Body of pancreas (tissue), 4 donors: ENCODE measurements at regions not wholly inside any gene's neighbourhood (a gene's known extent, or its start where the extent isn't known, plus 50 kb on each side); places are given as distances from the start of the nearest gene placed in this dataset.

Experiments
- ATAC-seq: fragments of 150-250 bp; one replicate; pipeline ENCODE4 v1.9.1; 2016
- DNase-seq, 4 donors: peaks; one replicate each; pipeline ENCODE4 v3.0.0-alpha.2; 2019
- H3K27ac ChIP-seq, 4 donors: fragments of 200-600 bp; sonication (generic); 1 replicate in 3 of 4; 2 replicates in 1 of 4; pipeline versions ENCODE4 v1.5.1 to v1.6.1; 2016 to 2019; ENCODE audit warnings: mild to moderate bottlenecking in 1 of 4, mixed read lengths in 1 of 4, moderate library complexity in 1 of 4
- H3K27me3 ChIP-seq, 2 donors: fragments of 200-600 bp; sonication (generic); one replicate each; pipeline ENCODE4 v1.6.0; 2016; ENCODE audit warnings: mild to moderate bottlenecking in 1 of 2
- H3K36me3 ChIP-seq, 2 donors: fragments of 200-600 bp; sonication (generic); replicated peaks in 1 of 2; 2 replicates each; pipeline ENCODE4 v1.5.1; 2016; ENCODE audit warnings: low read depth in 2 of 2; ENCODE audit not compliant: insufficient read depth in 1 of 2
- H3K4me1 ChIP-seq: fragments of 200-600 bp; sonication (generic); one replicate; pipeline ENCODE4 v1.6.0; 2016
- H3K4me3 ChIP-seq, 2 donors: fragments of 200-600 bp; sonication (generic); 1 replicate in 1 of 2; 2 replicates in 1 of 2; pipeline ENCODE4 v1.5.1; 2016 to 2019
- H3K9me3 ChIP-seq, 3 donors: fragments of 200-600 bp; sonication (generic); 1 replicate in 2 of 3; 2 replicates in 1 of 3; pipeline ENCODE4 v1.5.1; 2016
- POLR2A ChIP-seq, 3 donors: fragments of 450-650 bp; IDR thresholded peaks; one replicate each; pipeline ENCODE4 v1.6.1; 2016; ENCODE audit warnings: antibody characterized with exemption in 3 of 3, mild to moderate bottlenecking in 2 of 3
- WGBS, 2 donors: methylation state at CpG; one replicate each; pipeline ENCODE4 v1.1.5; 2017; 5-methylcytosine and 5-hydroxymethylcytosine counted together
- intact Hi-C: fragments of 100-400 bp; cut with DNase I; formaldehyde crosslinking; loops from one replicate; pipeline ENCODE4 v1.15.1; 2023
- TF ChIP-seq, protein P1 (sequence below), 7 experiments: fragments of 450-650 bp in 4 of 7; fragments of 200-600 bp in 3 of 7; sonication (generic) in 3 of 7; IDR thresholded peaks; one replicate each; pipeline ENCODE4 v1.5.1; 2016 to 2019; ENCODE audit warnings: antibody characterized with exemption in 7 of 7

- Histone ChIP-seq H3K9me3 (no peaks in the 10 kb centered on the region), H3K4me3 (no peak overlapping the region), H3K27ac (no peak overlapping the region), H3K36me3 (no peaks in the 10 kb centered on the region), H3K4me1 (no peaks in the 10 kb centered on the region), H3K27me3 (no peaks in the 10 kb centered on the region)
- intact Hi-C loops = no loop called here
- no peak for ATAC-seq
- WGBS, 2 donors = 61 to 64% methylated on average over 8 of the region's 8 CpGs
- no peak for DNase-seq
- no peak for TF ChIP-seq POLR2A (IDR thresholded peaks at IDR 0.05)
- TF ChIP-seq, protein P1, sequence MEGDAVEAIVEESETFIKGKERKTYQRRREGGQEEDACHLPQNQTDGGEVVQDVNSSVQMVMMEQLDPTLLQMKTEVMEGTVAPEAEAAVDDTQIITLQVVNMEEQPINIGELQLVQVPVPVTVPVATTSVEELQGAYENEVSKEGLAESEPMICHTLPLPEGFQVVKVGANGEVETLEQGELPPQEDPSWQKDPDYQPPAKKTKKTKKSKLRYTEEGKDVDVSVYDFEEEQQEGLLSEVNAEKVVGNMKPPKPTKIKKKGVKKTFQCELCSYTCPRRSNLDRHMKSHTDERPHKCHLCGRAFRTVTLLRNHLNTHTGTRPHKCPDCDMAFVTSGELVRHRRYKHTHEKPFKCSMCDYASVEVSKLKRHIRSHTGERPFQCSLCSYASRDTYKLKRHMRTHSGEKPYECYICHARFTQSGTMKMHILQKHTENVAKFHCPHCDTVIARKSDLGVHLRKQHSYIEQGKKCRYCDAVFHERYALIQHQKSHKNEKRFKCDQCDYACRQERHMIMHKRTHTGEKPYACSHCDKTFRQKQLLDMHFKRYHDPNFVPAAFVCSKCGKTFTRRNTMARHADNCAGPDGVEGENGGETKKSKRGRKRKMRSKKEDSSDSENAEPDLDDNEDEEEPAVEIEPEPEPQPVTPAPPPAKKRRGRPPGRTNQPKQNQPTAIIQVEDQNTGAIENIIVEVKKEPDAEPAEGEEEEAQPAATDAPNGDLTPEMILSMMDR (IDR thresholded peaks at IDR 0.05) = no peak
These were observed 219.3 kb downstream of the RMST start for GRCh38 chr12:97681612-97682504.

DNA sequence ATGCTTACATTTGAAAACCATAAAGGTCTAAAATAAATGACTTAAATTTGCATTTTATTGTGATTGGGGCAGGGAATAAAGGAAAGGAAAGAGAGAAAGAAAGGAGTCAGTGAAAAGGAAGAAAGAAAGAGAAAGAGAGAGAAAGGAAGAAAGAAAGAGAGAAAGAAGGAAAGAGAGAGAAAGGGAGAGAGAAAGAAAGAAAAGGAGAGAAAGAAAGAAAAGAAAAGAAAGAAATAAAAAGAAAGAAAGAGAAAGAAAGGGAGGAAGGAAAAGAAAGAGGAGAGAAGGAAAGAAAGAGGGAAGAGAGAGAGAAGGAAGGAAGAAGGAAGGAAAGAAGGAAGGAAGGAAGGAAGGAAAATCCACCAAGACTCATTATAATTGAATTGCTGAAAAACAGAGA is 222.8 kb downstream of the RMST start:
- Histone ChIP-seq H3K4me3 (no peak overlapping the region), H3K27ac (no peak overlapping the region), H3K9me3 (no peaks in the 10 kb centered on the region), H3K27me3 (no peaks in the 10 kb centered on the region), H3K36me3 (no peaks in the 10 kb centered on the region), H3K4me1 (no peaks in the 10 kb centered on the region)
- TF ChIP-seq POLR2A (IDR thresholded peaks at IDR 0.05) = no peak
- no peak for DNase-seq
- intact Hi-C loops = no loop called here
- no peak for ATAC-seq

GRCh38 chr12:97701901-97702300 is 239.3 kb downstream of the RMST start:
- H3K4me3 ChIP-seq = no peak overlapping the region
- no peaks in the 10 kb centered on the region for H3K27me3 ChIP-seq
- intact Hi-C loops = no loop called here
- H3K27ac ChIP-seq = no peak overlapping the region
- H3K9me3 ChIP-seq = no peaks in the 10 kb centered on the region
- no peak for TF ChIP-seq POLR2A (IDR thresholded peaks at IDR 0.05)
- TF ChIP-seq, protein P1 (IDR thresholded peaks at IDR 0.05) = no peak
- H3K36me3 ChIP-seq = no peaks in the 10 kb centered on the region
- ATAC-seq (no peak), DNase-seq (no peak)
- no peaks in the 10 kb centered on the region for H3K4me1 ChIP-seq
- WGBS, 2 donors = 24 to 41% methylated on average over 4 of the region's 4 CpGs

DNA sequence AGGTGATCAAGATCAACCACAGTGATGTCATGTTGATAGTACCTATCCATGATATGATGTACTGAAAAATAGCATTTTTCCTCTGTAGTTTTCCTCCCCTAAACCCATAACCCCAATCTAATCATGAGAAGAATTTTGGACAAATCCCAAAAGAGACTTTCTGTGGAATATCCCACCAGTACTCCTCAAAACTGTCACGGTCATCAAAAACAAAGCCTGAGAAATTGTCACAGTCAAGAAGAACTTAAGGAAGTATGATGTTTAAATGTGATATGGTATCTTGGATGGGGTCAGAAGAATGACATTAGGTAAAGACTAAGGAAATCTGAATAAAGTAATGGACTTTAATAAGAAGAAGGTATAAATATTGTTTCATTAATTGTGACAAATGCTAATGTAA is 248.8 kb downstream of the RMST start:
- intact Hi-C loops = no loop called here
- DNase-seq (no peak), ATAC-seq (no peak)
- Histone ChIP-seq H3K27ac (no peak overlapping the region), H3K4me3 (no peak overlapping the region), H3K36me3 (no peaks in the 10 kb centered on the region), H3K27me3 (no peaks in the 10 kb centered on the region), H3K9me3 (no peaks in the 10 kb centered on the region), H3K4me1 (peaks cover 26% of the 10 kb centered on the region)
- TF ChIP-seq, protein P1 (IDR thresholded peaks at IDR 0.05) = no peak
- TF ChIP-seq POLR2A (IDR thresholded peaks at IDR 0.05) = no peak
- 80 to 93% methylated on average over 1 of the region's 1 CpG for WGBS, 2 donors

DNA sequence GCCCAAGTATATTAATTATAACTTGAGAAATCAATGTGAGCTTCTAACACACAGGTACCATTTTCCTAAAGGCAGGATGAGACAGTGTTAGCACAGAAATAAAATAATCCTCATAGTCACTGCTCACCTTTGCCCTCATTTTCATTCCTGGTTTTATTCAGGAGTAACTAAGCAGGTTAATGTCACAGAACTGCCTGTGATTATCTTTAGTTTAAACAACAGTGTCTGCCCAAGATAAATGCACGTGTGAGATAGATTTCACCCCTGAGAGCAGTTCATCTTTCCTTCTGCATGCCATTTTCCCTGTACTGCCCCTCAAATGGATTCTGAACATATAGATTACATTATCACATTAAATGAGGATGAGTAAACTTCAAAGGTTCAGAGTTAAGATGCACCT is 250.7 kb downstream of the RMST start:
- H3K36me3 ChIP-seq = no peaks in the 10 kb centered on the region
- peaks cover 26% of the 10 kb centered on the region for H3K4me1 ChIP-seq
- no peak overlapping the region for H3K27ac ChIP-seq
- WGBS, 2 donors = 13 to 14% methylated on average over 1 of the region's 1 CpG
- intact Hi-C loops = no loop called here
- H3K27me3 ChIP-seq = no peaks in the 10 kb centered on the region
- H3K9me3 ChIP-seq = no peaks in the 10 kb centered on the region
- ATAC-seq (no peak), DNase-seq (no peak)
- TF ChIP-seq, protein P1 (IDR thresholded peaks at IDR 0.05) = no peak
- TF ChIP-seq POLR2A (IDR thresholded peaks at IDR 0.05) = no peak
- H3K4me3 ChIP-seq = no peak overlapping the region
